Daoy (cell line): ENCODE measurements at regions not wholly inside any gene's neighbourhood (a gene's known extent, or its start where the extent isn't known, plus 50 kb on each side); places are given as distances from the start of the nearest gene placed in this dataset.
"Not testable (repeated sequence)": the region's sequence is repeated elsewhere in the genome, so short reads cannot be mapped to it uniquely, and the experiment has no call there.

Experiments
- DNase-seq: peaks from one replicate; pipeline ENCODE4 v3.0.0-alpha.2; 2015; ENCODE audit warnings: low read depth

GRCh38 chr4:157791236-157791635 is 381.6 kb downstream of the GASK1B start:
- no peak for DNase-seq

- no peak for DNase-seq
Observed at GRCh38 chr4:157787618-157788017, 385.2 kb downstream of the GASK1B start.

GRCh38 chr4:157781361-157781760 is 391.5 kb downstream of the GASK1B start:
- no peak for DNase-seq

- no peak for DNase-seq
Observed at GRCh38 chr4:157779081-157779480, 393.7 kb downstream of the GASK1B start.

- DNase-seq: no peak
Observed at GRCh38 chr4:157776930-157777528, 395.8 kb downstream of the GASK1B start.

- no peak for DNase-seq
Observed at GRCh38 chr4:157775971-157776370, 396.9 kb downstream of the GASK1B start.

- DNase-seq: no peak
Observed at GRCh38 chr4:157772907-157773306, 399.9 kb downstream of the GASK1B start.

- no peak for DNase-seq
Observed at GRCh38 chr4:157768419-157768818, 404.4 kb downstream of the GASK1B start.

- DNase-seq: no peak
Observed at GRCh38 chr4:157763490-157763889, 409.3 kb downstream of the GASK1B start.

- DNase-seq: no peak
Observed at GRCh38 chr4:157754410-157754809, 418.4 kb downstream of the GASK1B start.

- no peak for DNase-seq
Observed at GRCh38 chr4:157751631-157752030, 421.2 kb downstream of the GASK1B start.

- DNase-seq: peak; percentile 3
Observed at GRCh38 chr4:157741642-157742041, 431.2 kb downstream of the GASK1B start.

GRCh38 chr4:157739242-157739641 is 433.6 kb downstream of the GASK1B start:
- DNase-seq: peak; percentile 13

GRCh38 chr4:157728215-157728614 is 444.6 kb downstream of the GASK1B start:
- no peak for DNase-seq

- no peak for DNase-seq
Observed at GRCh38 chr4:157727163-157727562, 445.7 kb downstream of the GASK1B start.

GRCh38 chr4:157722146-157722545 is 450.7 kb downstream of the GASK1B start:
- no peak for DNase-seq

GRCh38 chr4:157713342-157713741 is 459.5 kb downstream of the GASK1B start:
- DNase-seq: peak; percentile 2

GRCh38 chr4:157706155-157706554 is 466.7 kb downstream of the GASK1B start:
- no peak for DNase-seq

- peak; percentile 3 for DNase-seq
Observed at GRCh38 chr4:157702831-157703230, 470.0 kb downstream of the GASK1B start.

- DNase-seq: no peak
Observed at GRCh38 chr4:157701695-157701994, 471.2 kb downstream of the GASK1B start.

GRCh38 chr4:157700898-157701694 is 471.7 kb downstream of the GASK1B start:
- DNase-seq: no peak

- DNase-seq: no peak
Observed at GRCh38 chr4:157689476-157689875, 468.9 kb downstream of the GRIA2 start.

- DNase-seq: no peak
Observed at GRCh38 chr4:157687971-157688370, 467.4 kb downstream of the GRIA2 start.

GRCh38 chr4:157679326-157679725 is 458.8 kb downstream of the GRIA2 start:
- not testable (repeated sequence) for DNase-seq
